K562 (cell line): ENCODE measurements at regions not wholly inside any gene's neighbourhood (a gene's known extent, or its start where the extent isn't known, plus 50 kb on each side); places are given as distances from the start of the nearest gene placed in this dataset.

Experiments used
- ATAC-seq: fragments of 200-7000 bp; cut with Tn5 transposase; 3 replicates; pipeline ENCODE4 v1.9.1; 2020; ENCODE audit warnings: moderate library complexity
- BruUV-seq: library from RNA; stranded (reverse); fragments of 400-500 nt; replicated peaks from 2 replicates; lab custom pipeline; 2021; lab: Mats Ljungman, UMichigan
- CTCF ChIA-PET: fragments of 300-600 bp; formaldehyde crosslinking; extraction: SDS; loops from one replicate; lab custom pipeline; 2021; ENCODE audit warnings: low intra/inter-chr PET ratio; lab: Yijun Ruan, JAX
- POLR2A ChIA-PET: fragments of 300-600, 350-650 bp; sonication (Branson Sonifier 250); formaldehyde crosslinking; extraction: SDS; loops from one replicate; lab custom pipeline; 2021; ENCODE audit warnings: antibody characterized with exemption, inconsistent platforms; lab: Yijun Ruan, JAX
- DNase-seq, 4 experiments: peaks; one replicate each; pipeline versions ENCODE4 v3.0.0 to v3.0.0-alpha.2; 2011 to 2018; ENCODE audit warnings: low spot score in 3 of 4, mixed read lengths in 3 of 4; ENCODE audit errors: extremely low read depth in 1 of 4
- FAIRE-seq: peaks from 2 replicates; lab custom pipeline; 2011; peaks lifted over from hg19 to GRCh38; lab: Jason Lieb, UNC
- H2AFZ ChIP-seq: 2 replicates; pipeline ENCODE4 v1.6.0; 2011; ENCODE audit warnings: low read depth, low read length, control low read depth, inconsistent platforms
- H3K27ac ChIP-seq: fragments of 200-600 bp; 3 replicates; pipeline ENCODE4 v1.8.0; 2011; ENCODE audit warnings: low read depth, mild to moderate bottlenecking, control low read depth, inconsistent platforms, low read length, moderate library complexity, mixed read lengths; ENCODE audit errors: extremely low read depth
- H3K27me3 ChIP-seq, 2 experiments: fragments of 300-600 bp in 1 of 2; 2 replicates in 1 of 2; 3 replicates in 1 of 2; pipeline versions ENCODE4 v1.6.0 to v1.8.0; 2011; ENCODE audit warnings: inconsistent platforms in 2 of 2, low read length in 2 of 2, mild to moderate bottlenecking in 1 of 2, mixed read lengths in 1 of 2, moderate library complexity in 1 of 2; ENCODE audit not compliant: control insufficient read depth in 2 of 2, insufficient read depth in 2 of 2
- H3K36me3 ChIP-seq: fragments of 300-600 bp; 3 replicates; pipeline ENCODE4 v1.8.0; 2011; ENCODE audit warnings: mild to moderate bottlenecking, low read length, inconsistent platforms; ENCODE audit not compliant: control insufficient read depth, insufficient read depth
- H3K4me1 ChIP-seq, 2 experiments: fragments of 200-600 bp in 1 of 2; replicated peaks in 1 of 2; 2 replicates in 1 of 2; 3 replicates in 1 of 2; pipeline versions ENCODE4 v1.5.1 to v1.8.0; 2011; ENCODE audit warnings: inconsistent platforms in 2 of 2, low read length in 2 of 2, mild to moderate bottlenecking in 1 of 2, mixed read lengths in 1 of 2, moderate library complexity in 1 of 2; ENCODE audit not compliant: control insufficient read depth in 2 of 2, insufficient read depth in 2 of 2
- H3K4me2 ChIP-seq: 2 replicates; pipeline ENCODE4 v1.6.1; 2011; ENCODE audit warnings: low read length, control low read depth, inconsistent platforms, mixed read lengths; ENCODE audit not compliant: insufficient read depth
- H3K4me3 ChIP-seq: fragments of 200-600 bp; sonication (generic), shearing (Covaris generic); 2 replicates; pipeline ENCODE4 v1.5.1; 2016; ENCODE audit warnings: control low read depth, inconsistent platforms
- H3K79me2 ChIP-seq: fragments of 200-600 bp; 3 replicates; pipeline ENCODE4 v1.8.0; 2011; ENCODE audit warnings: low read length, inconsistent platforms; ENCODE audit not compliant: control insufficient read depth, insufficient read depth
- H3K9ac ChIP-seq, 2 experiments: 2 replicates each; pipeline versions ENCODE4 v1.6.0 to v1.6.1; 2011; ENCODE audit warnings: low read depth in 2 of 2, low read length in 2 of 2, control low read depth in 1 of 2, inconsistent platforms in 1 of 2, mild to moderate bottlenecking in 1 of 2, mixed read lengths in 1 of 2; ENCODE audit not compliant: insufficient read depth in 1 of 2
- H3K9me1 ChIP-seq: one replicate; pipeline ENCODE4 v1.6.0; 2011; ENCODE audit warnings: inconsistent platforms, mild to moderate bottlenecking, low read length, moderate library complexity; ENCODE audit not compliant: control insufficient read depth, insufficient read depth
- H3K9me3 ChIP-seq: replicated peaks from 2 replicates; pipeline ENCODE4 v1.5.1; 2011; ENCODE audit warnings: low read depth, low read length, inconsistent platforms; ENCODE audit not compliant: control insufficient read depth, insufficient read depth
- H4K20me1 ChIP-seq: replicated peaks from 2 replicates; pipeline ENCODE4 v1.6.1; 2011; ENCODE audit warnings: low read length, inconsistent platforms, mixed read lengths; ENCODE audit not compliant: control insufficient read depth, insufficient read depth
- BCOR ChIP-seq: fragments of 450-650 bp; IDR thresholded peaks from 2 replicates; pipeline ENCODE4 v1.6.1; 2016
- DNMT1 ChIP-seq: fragments of 450-650 bp; IDR thresholded peaks from 2 replicates; pipeline ENCODE4 v1.6.1; 2016; ENCODE audit warnings: antibody characterized with exemption, mild to moderate bottlenecking
- EGR1 ChIP-seq: fragments of 450-650 bp; conservative IDR thresholded peaks from 2 replicates; pipeline ENCODE4 v1.6.1; 2017; ENCODE audit warnings: mild to moderate bottlenecking
- FOXA1 ChIP-seq: fragments of 450-650 bp; IDR thresholded peaks from 2 replicates; pipeline ENCODE4 v1.6.1; 2016; ENCODE audit warnings: mild to moderate bottlenecking, borderline replicate concordance
- HDAC8 ChIP-seq: fragments of 450-650 bp; IDR thresholded peaks from 2 replicates; pipeline ENCODE4 v1.6.1; 2016; ENCODE audit warnings: mild to moderate bottlenecking, missing genetic modification characterization, moderate library complexity, missing compliant biosample characterization
- IFI16 ChIP-seq: fragments of 250-450 bp; sonication (Bioruptor Pico); IDR thresholded peaks from 2 replicates; pipeline ENCODE4 v2.1.2; 2022; ENCODE audit warnings: mild to moderate bottlenecking, inconsistent platforms
- MAFF ChIP-seq: IDR thresholded peaks from 2 replicates; pipeline ENCODE4 v1.6.1; 2012; ENCODE audit warnings: low read length, improper control_type of control experiment
- RAD21 ChIP-seq, 2 experiments: fragments of 250-450 bp in 1 of 2; fragments of 450-650 bp in 1 of 2; sonication (Bioruptor Pico) in 1 of 2; formaldehyde crosslinking in 1 of 2; IDR thresholded peaks in 1 of 2; conservative IDR thresholded peaks in 1 of 2; 2 replicates each; pipeline versions ENCODE4 v1.4.0 to v1.8.0; 2020 to 2022; ENCODE audit warnings: mild to moderate bottlenecking in 2 of 2, moderate library complexity in 1 of 2
- RBBP5 ChIP-seq: fragments of 200-600 bp; sonication (generic); IDR thresholded peaks from 2 replicates; pipeline ENCODE4 v1.6.1; 2012; ENCODE audit warnings: borderline replicate concordance, mild to moderate bottlenecking, low read length, control low read depth, inconsistent platforms; ENCODE audit not compliant: insufficient read depth, poor library complexity, severe bottlenecking
- RBM25 ChIP-seq: fragments of 200-400 bp; formaldehyde crosslinking; IDR thresholded peaks from 2 replicates; pipeline ENCODE4 v1.6.1; 2018; ENCODE audit warnings: low read length, low read depth, moderate library complexity; ENCODE audit not compliant: severe bottlenecking
- ZFP36 ChIP-seq: fragments of 150-350 bp; IDR thresholded peaks from 2 replicates; pipeline ENCODE4 v1.6.1; 2018; ENCODE audit warnings: low read length, low read depth; ENCODE audit not compliant: partially characterized antibody
- ZNF143 ChIP-seq: sonication (generic); formaldehyde crosslinking; IDR thresholded peaks from 2 replicates; pipeline ENCODE4 v1.9.0; 2022; ENCODE audit warnings: mild to moderate bottlenecking, missing genetic modification reagents
- ZNF436 ChIP-seq: fragments of 250-450, 450-650 bp; sonication (Bioruptor Pico); formaldehyde crosslinking; IDR thresholded peaks from 2 replicates; pipeline ENCODE4 v1.7.0; 2020; ENCODE audit warnings: mild to moderate bottlenecking
- WGBS: fragments of 100-300 bp; shearing (Covaris generic); methylation state at CpG from one replicate; pipeline ENCODE4 v1.1.6; 2016; ENCODE audit warnings: low coverage, mixed read lengths; ENCODE audit not compliant: insufficient coverage; ENCODE audit errors: missing lambda C conversion rate; 5-methylcytosine and 5-hydroxymethylcytosine counted together
- in situ Hi-C: fragments of 300-500 bp; cut with MboI; formaldehyde crosslinking; loops from 4 replicates; pipeline ENCODE4 v1.15.0; 2018; ENCODE audit warnings: inconsistent platforms, mixed read lengths
- intact Hi-C: fragments of 100-400 bp; cut with micrococcal nuclease; formaldehyde crosslinking; loops from 2 replicates; pipeline ENCODE4 v1.14.2; 2022
- TF ChIP-seq, protein P1 (sequence below): fragments of 200-400 bp; formaldehyde crosslinking; IDR thresholded peaks from 2 replicates; pipeline ENCODE4 v1.6.1; 2017; ENCODE audit warnings: mild to moderate bottlenecking, low read depth, low read length, moderate library complexity

DNA sequence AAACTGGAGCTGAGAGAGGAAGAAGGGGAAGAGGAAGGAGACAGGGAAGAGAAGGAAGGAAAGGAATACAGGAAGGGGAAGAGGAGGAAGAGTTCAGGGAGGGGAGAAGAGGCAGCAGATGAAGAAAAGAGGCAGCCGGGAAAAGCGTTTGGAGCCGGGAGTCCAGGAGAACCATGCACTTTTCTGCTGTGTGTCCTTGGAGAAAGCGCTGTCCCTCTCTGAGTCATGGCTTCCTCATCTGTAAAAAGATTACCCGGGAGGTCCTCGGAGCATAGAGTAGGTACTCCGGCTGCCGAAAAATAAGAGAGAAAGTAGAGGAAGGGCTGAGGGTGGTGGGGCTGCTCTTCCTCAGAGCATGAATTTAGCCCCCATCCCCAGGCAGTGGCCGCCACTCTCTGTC lies 226.9 kb downstream of the MN1 start:
- Histone ChIP-seq H3K9me1 (no peaks in the 10 kb centered on the region), H3K36me3 (no peaks in the 10 kb centered on the region), H3K79me2 (no peaks in the 10 kb centered on the region), H3K9ac (no peak overlapping the region), H3K4me2 (no peak overlapping the region), H3K27ac (no peak overlapping the region), H3K9me3 (no peaks in the 10 kb centered on the region; the same call in 1 of the 2 replicates), H4K20me1 (no peaks in the 10 kb centered on the region; the same call in 1 of the 2 replicates), H3K27me3 (peaks cover 5 to 40% of the 10 kb centered on the region in 2 experiments), H3K4me3 (no peak overlapping the region), H2AFZ (no peak overlapping the region), H3K4me1 (no peaks in the 10 kb centered on the region; a peak in 1 of 5 replicates)
- FAIRE-seq (no peak), DNase-seq (no peak), ATAC-seq (no peak)
- in situ Hi-C loops (no loop called here), intact Hi-C loops (no loop called here)
- ChIA-PET CTCF (no interaction called here), POLR2A (no interaction called here)
- BruUV-seq: no TSS peak
- TF ChIP-seq RAD21 (CRISPR knock-in tag; conservative IDR thresholded peaks at IDR 0.05 in 1 of 2, IDR thresholded peaks at IDR 0.05 in 1 of 2) (no peak), ZNF143 (no peak), RBM25 (peak; percentile 81), HDAC8 (tag) (no peak), ZNF436 (CRISPR knock-in tag) (no peak), BCOR (peak; percentile 42; the same call in 1 of the 2 replicates), RBBP5 (no peak), MAFF (no peak), DNMT1 (no peak), EGR1 (no peak), FOXA1 (no peak), ZFP36 (peak; percentile 62), IFI16 (CRISPR knock-in tag) (no peak)
- TF ChIP-seq, protein P1, sequence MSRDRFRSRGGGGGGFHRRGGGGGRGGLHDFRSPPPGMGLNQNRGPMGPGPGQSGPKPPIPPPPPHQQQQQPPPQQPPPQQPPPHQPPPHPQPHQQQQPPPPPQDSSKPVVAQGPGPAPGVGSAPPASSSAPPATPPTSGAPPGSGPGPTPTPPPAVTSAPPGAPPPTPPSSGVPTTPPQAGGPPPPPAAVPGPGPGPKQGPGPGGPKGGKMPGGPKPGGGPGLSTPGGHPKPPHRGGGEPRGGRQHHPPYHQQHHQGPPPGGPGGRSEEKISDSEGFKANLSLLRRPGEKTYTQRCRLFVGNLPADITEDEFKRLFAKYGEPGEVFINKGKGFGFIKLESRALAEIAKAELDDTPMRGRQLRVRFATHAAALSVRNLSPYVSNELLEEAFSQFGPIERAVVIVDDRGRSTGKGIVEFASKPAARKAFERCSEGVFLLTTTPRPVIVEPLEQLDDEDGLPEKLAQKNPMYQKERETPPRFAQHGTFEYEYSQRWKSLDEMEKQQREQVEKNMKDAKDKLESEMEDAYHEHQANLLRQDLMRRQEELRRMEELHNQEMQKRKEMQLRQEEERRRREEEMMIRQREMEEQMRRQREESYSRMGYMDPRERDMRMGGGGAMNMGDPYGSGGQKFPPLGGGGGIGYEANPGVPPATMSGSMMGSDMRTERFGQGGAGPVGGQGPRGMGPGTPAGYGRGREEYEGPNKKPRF: no peak
- 2% methylated on average over 8 of the region's 9 CpGs for WGBS
